CD4-positive, alpha-beta T cell treated with Interleukin-15 for 4 hours (primary cell): ENCODE measurements at regions not wholly inside any gene's neighbourhood (a gene's known extent, or its start where the extent isn't known, plus 50 kb on each side); places are given as distances from the start of the nearest gene placed in this dataset.

ENCODE experiments used
- DNase-seq: peaks from one replicate; pipeline ENCODE4 v3.0.0-alpha.2; 2020; ENCODE audit warnings: low spot score

- no peak for DNase-seq
These were observed 276.7 kb downstream of the POU4F1 start for GRCh38 chr13:78326633-78327032.

GRCh38 chr13:78325585-78325984 is 277.8 kb downstream of the POU4F1 start:
- no peak for DNase-seq

GRCh38 chr13:78323848-78324247 is 279.5 kb downstream of the POU4F1 start:
- no peak for DNase-seq

GRCh38 chr13:78323040-78323439 is 280.3 kb downstream of the POU4F1 start:
- no peak for DNase-seq

- DNase-seq: no peak
These were observed 284.2 kb downstream of the POU4F1 start for GRCh38 chr13:78319101-78319627.

- DNase-seq: no peak
These were observed 286.3 kb downstream of the POU4F1 start for GRCh38 chr13:78317030-78317429.

GRCh38 chr13:78309497-78310180 is 293.7 kb downstream of the POU4F1 start:
- no peak for DNase-seq

GRCh38 chr13:78306519-78307206 is 296.7 kb downstream of the POU4F1 start:
- no peak for DNase-seq

GRCh38 chr13:78305171-78305570 is 298.2 kb downstream of the POU4F1 start:
- DNase-seq: no peak

- DNase-seq: no peak
These were observed 303.3 kb downstream of the POU4F1 start for GRCh38 chr13:78299832-78300623.

GRCh38 chr13:78298657-78299056 is 304.7 kb downstream of the POU4F1 start:
- DNase-seq: no peak

GRCh38 chr13:78286748-78287147 is 316.6 kb downstream of the POU4F1 start:
- no peak for DNase-seq

- no peak for DNase-seq
These were observed 338.3 kb downstream of the POU4F1 start for GRCh38 chr13:78265098-78265497.

- DNase-seq: no peak
These were observed 339.7 kb upstream of the EDNRB start for GRCh38 chr13:78258304-78258703.

GRCh38 chr13:78256484-78256883 is 337.9 kb upstream of the EDNRB start:
- no peak for DNase-seq

- no peak for DNase-seq
These were observed 335.5 kb upstream of the EDNRB start for GRCh38 chr13:78254113-78254512.

- DNase-seq: no peak
These were observed 328.7 kb upstream of the EDNRB start for GRCh38 chr13:78247362-78247761.

- no peak for DNase-seq
These were observed 322.8 kb upstream of the EDNRB start for GRCh38 chr13:78241278-78241919.

GRCh38 chr13:78239714-78240113 is 321.1 kb upstream of the EDNRB start:
- DNase-seq: no peak

GRCh38 chr13:78238911-78239310 is 320.3 kb upstream of the EDNRB start:
- DNase-seq: no peak

- DNase-seq: no peak
These were observed 310.3 kb upstream of the EDNRB start for GRCh38 chr13:78228940-78229339.

- no peak for DNase-seq
These were observed 309.6 kb upstream of the EDNRB start for GRCh38 chr13:78228211-78228610.
